RWPE1 (cell line): ENCODE measurements at regions not wholly inside any gene's neighbourhood (a gene's known extent, or its start where the extent isn't known, plus 50 kb on each side); places are given as distances from the start of the nearest gene placed in this dataset.

ENCODE experiments used
- CTCF ChIA-PET: fragments of 350-600 bp; sonication (Branson Sonifier 250); formaldehyde crosslinking; extraction: SDS; loops from one replicate; lab custom pipeline; 2021; lab: Yijun Ruan, JAX
- POLR2A ChIA-PET: fragments of 400-600 bp; formaldehyde crosslinking; extraction: SDS; loops from one replicate; lab custom pipeline; 2020; ENCODE audit warnings: antibody characterized with exemption; ENCODE audit not compliant: low non-redundant PET; lab: Yijun Ruan, JAX
- DNase-seq: peaks from one replicate; pipeline ENCODE4 v3.0.0; 2012; ENCODE audit warnings: low spot score
- H3K27ac ChIP-seq: fragments of 450-650 bp; 2 replicates; pipeline ENCODE4 v1.5.1; 2017
- CTCF ChIP-seq: fragments of 450-650 bp; conservative IDR thresholded peaks from 2 replicates; pipeline ENCODE4 v1.5.1; 2017; ENCODE audit warnings: low read depth, mild to moderate bottlenecking

GRCh38 chr1:57819893-57820292, 396.0 kb upstream of the DAB1 start:
- CTCF ChIA-PET, result no interaction called here
- no peak for TF ChIP-seq CTCF
- no peak for DNase-seq

GRCh38 chr1:57803586-57803985, 379.7 kb upstream of the DAB1 start:
- TF ChIP-seq CTCF, result no peak

More at GRCh38 chr1:57819893-57820292, 396.0 kb upstream of the DAB1 start:
- no peak overlapping the region for H3K27ac ChIP-seq
- POLR2A ChIA-PET, result no interaction called here

GRCh38 chr1:57800376-57800775, 376.5 kb upstream of the DAB1 start:
- ChIA-PET CTCF (no interaction called here), POLR2A (no interaction called here)
- H3K27ac ChIP-seq, result no peak overlapping the region
- no peak for DNase-seq
- no peak for TF ChIP-seq CTCF

More at GRCh38 chr1:57803586-57803985, 379.7 kb upstream of the DAB1 start:
- H3K27ac ChIP-seq, result no peak overlapping the region
- ChIA-PET POLR2A (no interaction called here), CTCF (no interaction called here)
- no peak for DNase-seq

- TF ChIP-seq CTCF, result no peak
- no peak overlapping the region for H3K27ac ChIP-seq
- no peak for DNase-seq
- CTCF ChIA-PET, result no interaction called here
- POLR2A ChIA-PET, result no interaction called here
Observed at GRCh38 chr1:57799490-57800115, 375.7 kb upstream of the DAB1 start.

- CTCF ChIA-PET, result no interaction called here
- POLR2A ChIA-PET, result no interaction called here
- no peak for DNase-seq
- H3K27ac ChIP-seq, result no peak overlapping the region
- TF ChIP-seq CTCF, result no peak
Observed at GRCh38 chr1:57798543-57798942, 374.7 kb upstream of the DAB1 start.

GRCh38 chr1:57797084-57797483, 373.2 kb upstream of the DAB1 start:
- no peak for TF ChIP-seq CTCF

GRCh38 chr1:57796616-57797015, 372.8 kb upstream of the DAB1 start:
- no peak for TF ChIP-seq CTCF
- H3K27ac ChIP-seq, result no peak overlapping the region
- ChIA-PET CTCF (no interaction called here), POLR2A (no interaction called here)
- peak; percentile 38 for DNase-seq

More at GRCh38 chr1:57797084-57797483, 373.2 kb upstream of the DAB1 start:
- H3K27ac ChIP-seq, result no peak overlapping the region
- ChIA-PET CTCF (no interaction called here), POLR2A (no interaction called here)
- no peak for DNase-seq
